ENCODE measurements at regions not wholly inside any gene's neighbourhood (a gene's known extent, or its start where the extent isn't known, plus 50 kb on each side); places are given as distances from the start of the nearest gene placed in this dataset.

GRCh38 chr17:52751051-52751450 is 592.5 kb upstream of the CA10 start:
- Histone ChIP-seq H3K27ac (ENCODE audit: low read length, poor library complexity, severe bottlenecking) (no peak overlapping the region), H2BK15ac (ENCODE audit: low read depth, poor library complexity, severe bottlenecking) (no peak overlapping the region), H3K4me3 (ENCODE audit: insufficient read depth in 1 of 2, low read depth in 1 of 2, low read length in 2 of 2) (no peak overlapping the region), H2BK5ac (ENCODE audit: low read depth, low read length, poor library complexity, severe bottlenecking) (no peak overlapping the region), H4K8ac (ENCODE audit: low read length) (no peak overlapping the region), H3K9ac (ENCODE audit: low read length) (no peak overlapping the region), H3K79me1 (replicated peaks; ENCODE audit: low read length, poor library complexity, severe bottlenecking) (no peaks in the 10 kb centered on the region), H3K36me3 (ENCODE audit: control insufficient read depth in 1 of 2, insufficient read depth in 2 of 2, low read depth in 1 of 2, low read length in 2 of 2) (no peaks in the 10 kb centered on the region), H3K4me1 (ENCODE audit: control insufficient read depth, insufficient read depth, low read depth, low read length) (no peaks in the 10 kb centered on the region), H3K4me2 (ENCODE audit: low read length, poor library complexity, severe bottlenecking) (no peak overlapping the region), H2AFZ (ENCODE audit: low read depth, low read length) (no peak overlapping the region), H3K9me3 (ENCODE audit: control insufficient read depth, low read length) (no peaks in the 10 kb centered on the region), H3K23ac (ENCODE audit: low read length in 2 of 2) (no peak overlapping the region), H4K91ac (ENCODE audit: low read length) (no peak overlapping the region), H3K14ac (ENCODE audit: low read length in 2 of 2) (no peak overlapping the region), H3K27me3 (ENCODE audit: control insufficient read depth in 1 of 2, insufficient read depth in 1 of 2, low read length in 2 of 2) (no peaks in the 10 kb centered on the region), H3K18ac (ENCODE audit: low read depth in 1 of 2, low read length in 2 of 2) (no peak overlapping the region), H2BK120ac (ENCODE audit: low read depth, low read length) (no peak overlapping the region), H2AK5ac (ENCODE audit: low read length, severe bottlenecking) (no peak overlapping the region), H2BK12ac (ENCODE audit: low read length in 2 of 2) (no peak overlapping the region), H3K4ac (ENCODE audit: low read depth in 1 of 2, low read length in 2 of 2) (no peak overlapping the region)
- no peak for DNase-seq
- WGBS, result 41% methylated on average over 3 of the region's 3 CpGs

DNA sequence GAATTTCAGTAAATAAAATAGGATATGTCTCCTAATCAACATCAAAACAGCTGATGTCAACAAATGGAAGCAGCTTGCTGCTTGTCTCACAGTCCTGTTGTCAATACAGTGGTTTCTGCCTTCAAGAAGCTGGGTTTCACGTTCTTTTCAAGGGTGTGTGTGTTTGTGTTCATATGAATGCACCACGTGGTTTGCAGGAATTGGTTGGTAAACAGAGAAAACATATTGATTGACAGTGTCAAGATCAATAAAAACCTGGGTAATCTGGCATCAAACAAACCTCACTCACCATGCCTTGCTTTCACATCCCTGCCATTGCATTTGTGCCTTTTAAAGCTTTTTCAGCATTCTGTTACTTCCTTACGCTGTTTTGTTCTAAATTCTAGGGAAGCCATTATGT is 585.7 kb upstream of the CA10 start:
- Histone ChIP-seq H2BK5ac (ENCODE audit: low read depth, low read length, poor library complexity, severe bottlenecking) (no peak overlapping the region), H3K4me2 (ENCODE audit: low read length, poor library complexity, severe bottlenecking) (no peak overlapping the region), H4K91ac (ENCODE audit: low read length) (no peak overlapping the region), H2AK5ac (ENCODE audit: low read length, severe bottlenecking) (no peak overlapping the region), H3K18ac (ENCODE audit: low read depth in 1 of 2, low read length in 2 of 2) (no peak overlapping the region), H3K4ac (ENCODE audit: low read depth in 1 of 2, low read length in 2 of 2) (no peak overlapping the region), H3K79me1 (replicated peaks; ENCODE audit: low read length, poor library complexity, severe bottlenecking) (no peaks in the 10 kb centered on the region), H2BK120ac (ENCODE audit: low read depth, low read length) (no peak overlapping the region), H3K23ac (ENCODE audit: low read length in 2 of 2) (no peak overlapping the region), H3K9ac (ENCODE audit: low read length) (no peak overlapping the region), H4K8ac (ENCODE audit: low read length) (no peak overlapping the region), H3K14ac (ENCODE audit: low read length in 2 of 2) (no peak overlapping the region), H3K27me3 (ENCODE audit: control insufficient read depth in 1 of 2, insufficient read depth in 1 of 2, low read length in 2 of 2) (no peaks in the 10 kb centered on the region), H2AFZ (ENCODE audit: low read depth, low read length) (no peak overlapping the region), H3K4me1 (ENCODE audit: control insufficient read depth, insufficient read depth, low read depth, low read length) (no peaks in the 10 kb centered on the region), H3K27ac (ENCODE audit: low read length, poor library complexity, severe bottlenecking) (no peak overlapping the region), H2BK15ac (ENCODE audit: low read depth, poor library complexity, severe bottlenecking) (no peak overlapping the region), H3K9me3 (ENCODE audit: control insufficient read depth, low read length) (no peaks in the 10 kb centered on the region), H3K36me3 (ENCODE audit: control insufficient read depth in 1 of 2, insufficient read depth in 2 of 2, low read depth in 1 of 2, low read length in 2 of 2) (no peaks in the 10 kb centered on the region), H3K4me3 (ENCODE audit: insufficient read depth in 1 of 2, low read depth in 1 of 2, low read length in 2 of 2) (no peak overlapping the region), H2BK12ac (ENCODE audit: low read length in 2 of 2) (no peak overlapping the region)
- no peak for DNase-seq
- 48% methylated on average over 3 of the region's 3 CpGs for WGBS

DNA sequence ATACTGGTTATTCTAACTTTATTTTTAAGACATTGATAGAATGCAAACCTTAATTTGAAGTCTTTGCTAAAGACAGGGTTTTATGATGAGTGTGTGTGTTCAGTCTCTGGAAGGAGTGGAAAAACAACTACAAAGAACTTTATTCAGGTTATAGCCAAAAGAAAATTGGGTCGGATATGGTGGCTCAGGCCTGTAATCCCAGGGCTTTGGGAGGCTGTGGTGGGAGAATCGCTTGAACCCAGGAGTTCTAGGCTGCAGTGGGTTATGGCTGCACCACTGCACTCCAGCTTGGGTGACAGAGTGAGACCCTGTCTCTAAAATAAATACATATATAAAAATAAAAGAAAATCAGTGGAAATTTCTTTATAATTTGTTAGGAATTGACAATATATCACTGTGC is 581.5 kb upstream of the CA10 start:
- Histone ChIP-seq H3K79me1 (replicated peaks; ENCODE audit: low read length, poor library complexity, severe bottlenecking) (no peaks in the 10 kb centered on the region), H2BK15ac (ENCODE audit: low read depth, poor library complexity, severe bottlenecking) (no peak overlapping the region), H2BK5ac (ENCODE audit: low read depth, low read length, poor library complexity, severe bottlenecking) (no peak overlapping the region), H3K36me3 (ENCODE audit: control insufficient read depth in 1 of 2, insufficient read depth in 2 of 2, low read depth in 1 of 2, low read length in 2 of 2) (no peaks in the 10 kb centered on the region), H3K4me2 (ENCODE audit: low read length, poor library complexity, severe bottlenecking) (no peak overlapping the region), H3K27ac (ENCODE audit: low read length, poor library complexity, severe bottlenecking) (no peak overlapping the region), H2BK12ac (ENCODE audit: low read length in 2 of 2) (no peak overlapping the region), H3K9me3 (ENCODE audit: control insufficient read depth, low read length) (no peaks in the 10 kb centered on the region), H3K4ac (ENCODE audit: low read depth in 1 of 2, low read length in 2 of 2) (no peak overlapping the region), H3K27me3 (ENCODE audit: control insufficient read depth in 1 of 2, insufficient read depth in 1 of 2, low read length in 2 of 2) (no peaks in the 10 kb centered on the region), H4K8ac (ENCODE audit: low read length) (no peak overlapping the region), H2BK120ac (ENCODE audit: low read depth, low read length) (no peak overlapping the region), H4K91ac (ENCODE audit: low read length) (no peak overlapping the region), H3K4me3 (ENCODE audit: insufficient read depth in 1 of 2, low read depth in 1 of 2, low read length in 2 of 2) (no peak overlapping the region), H2AK5ac (ENCODE audit: low read length, severe bottlenecking) (no peak overlapping the region), H3K18ac (ENCODE audit: low read depth in 1 of 2, low read length in 2 of 2) (no peak overlapping the region), H3K14ac (ENCODE audit: low read length in 2 of 2) (no peak overlapping the region), H3K23ac (ENCODE audit: low read length in 2 of 2) (no peak overlapping the region), H3K4me1 (ENCODE audit: control insufficient read depth, insufficient read depth, low read depth, low read length) (no peaks in the 10 kb centered on the region), H2AFZ (ENCODE audit: low read depth, low read length) (no peak overlapping the region), H3K9ac (ENCODE audit: low read length) (no peak overlapping the region)
- WGBS, result 84% methylated on average over 2 of the region's 2 CpGs
- DNase-seq, result no peak

DNA sequence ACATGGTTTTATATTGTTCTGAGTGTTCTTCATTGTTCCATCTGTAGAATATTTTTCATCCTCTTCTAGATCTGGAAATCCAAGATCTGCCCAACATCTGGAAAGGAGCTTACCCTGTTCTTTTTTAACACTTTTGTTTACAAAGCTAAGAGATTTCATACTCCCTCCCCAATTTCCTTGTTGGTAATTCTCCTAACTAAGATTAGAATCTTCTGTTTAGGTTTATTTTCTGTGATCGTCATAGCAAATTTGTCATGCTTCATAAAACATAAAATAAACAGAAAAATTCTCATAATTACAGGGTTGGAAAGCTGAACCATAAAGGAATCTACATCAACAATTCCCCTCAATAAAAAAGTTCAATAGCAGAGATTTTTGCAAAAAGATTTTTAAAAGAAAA is 580.3 kb upstream of the CA10 start:
- H2AFZ ChIP-seq (ENCODE audit: low read depth, low read length), result no peak overlapping the region
- H3K4ac ChIP-seq (ENCODE audit: low read depth in 1 of 2, low read length in 2 of 2), result no peak overlapping the region
- no peak for DNase-seq
- no peak overlapping the region for H2BK15ac ChIP-seq (ENCODE audit: low read depth, poor library complexity, severe bottlenecking)
- no peak overlapping the region for H2BK120ac ChIP-seq (ENCODE audit: low read depth, low read length)
- H3K23ac ChIP-seq (ENCODE audit: low read length in 2 of 2), result no peak overlapping the region
- no peak overlapping the region for H3K4me2 ChIP-seq (ENCODE audit: low read length, poor library complexity, severe bottlenecking)
- H2AK5ac ChIP-seq (ENCODE audit: low read length, severe bottlenecking), result no peak overlapping the region
- no CpG with 5 or more reads among the region's 1 CpG for WGBS
- no peaks in the 10 kb centered on the region for H3K9me3 ChIP-seq (ENCODE audit: control insufficient read depth, low read length)
- H4K91ac ChIP-seq (ENCODE audit: low read length), result no peak overlapping the region
- H3K79me1 ChIP-seq (replicated peaks; ENCODE audit: low read length, poor library complexity, severe bottlenecking), result no peaks in the 10 kb centered on the region
- peak overlapping the region in 1 of 2 experiments; percentile 52 for H3K4me3 ChIP-seq (ENCODE audit: insufficient read depth in 1 of 2, low read depth in 1 of 2, low read length in 2 of 2)
- no peak overlapping the region for H3K27ac ChIP-seq (ENCODE audit: low read length, poor library complexity, severe bottlenecking)
- H3K14ac ChIP-seq (ENCODE audit: low read length in 2 of 2), result no peak overlapping the region
- H3K27me3 ChIP-seq (ENCODE audit: control insufficient read depth in 1 of 2, insufficient read depth in 1 of 2, low read length in 2 of 2), result no peaks in the 10 kb centered on the region
- no peak overlapping the region for H2BK5ac ChIP-seq (ENCODE audit: low read depth, low read length, poor library complexity, severe bottlenecking)
- H2BK12ac ChIP-seq (ENCODE audit: low read length in 2 of 2), result no peak overlapping the region
- H3K9ac ChIP-seq (ENCODE audit: low read length), result peak overlapping the region; percentile 63
- H3K4me1 ChIP-seq (ENCODE audit: control insufficient read depth, insufficient read depth, low read depth, low read length), result no peaks in the 10 kb centered on the region
- no peak overlapping the region for H3K18ac ChIP-seq (ENCODE audit: low read depth in 1 of 2, low read length in 2 of 2)
- no peak overlapping the region for H4K8ac ChIP-seq (ENCODE audit: low read length)
- no peaks in the 10 kb centered on the region for H3K36me3 ChIP-seq (ENCODE audit: control insufficient read depth in 1 of 2, insufficient read depth in 2 of 2, low read depth in 1 of 2, low read length in 2 of 2)

Measured in mesenchymal stem cell (in vitro differentiated cells and primary cell).